Astrocyte (in vitro differentiated cells and primary cell): ENCODE measurements at regions not wholly inside any gene's neighbourhood (a gene's known extent, or its start where the extent isn't known, plus 50 kb on each side); places are given as distances from the start of the nearest gene placed in this dataset.
A peak's percentile ranks its signal among the peaks of the same experiment; 100 is the strongest.

Source experiments
- DNase-seq: peaks from one replicate; pipeline ENCODE4 v3.0.0-alpha.2; 2010; ENCODE audit warnings: low read depth
- FAIRE-seq: peaks from 2 replicates; lab custom pipeline; 2011; peaks lifted over from hg19 to GRCh38; lab: Jason Lieb, UNC
- H2AFZ ChIP-seq: 2 replicates; pipeline ENCODE4 v1.6.0; 2012; ENCODE audit warnings: low read depth, low read length, inconsistent platforms
- H3K27ac ChIP-seq: 2 replicates; pipeline ENCODE4 v1.5.1; 2011; ENCODE audit warnings: low read depth, low read length, inconsistent platforms
- H3K27me3 ChIP-seq: 2 replicates; pipeline ENCODE4 v1.6.0; 2011; ENCODE audit warnings: low read length, inconsistent platforms; ENCODE audit not compliant: insufficient read depth
- H3K36me3 ChIP-seq: 2 replicates; pipeline ENCODE4 v1.5.1; 2011; ENCODE audit warnings: low read length, inconsistent platforms; ENCODE audit not compliant: insufficient read depth
- H3K4me1 ChIP-seq: 2 replicates; pipeline ENCODE4 v1.5.1; 2011; ENCODE audit warnings: low read length, inconsistent platforms; ENCODE audit not compliant: insufficient read depth
- H3K4me2 ChIP-seq: 2 replicates; pipeline ENCODE4 v1.6.0; 2012; ENCODE audit warnings: low read length, inconsistent platforms
- H3K4me3 ChIP-seq: 2 replicates; pipeline ENCODE4 v1.5.1; 2011; ENCODE audit warnings: low read depth, mild to moderate bottlenecking, low read length, inconsistent platforms; ENCODE audit not compliant: insufficient read depth
- H3K79me2 ChIP-seq: 2 replicates; pipeline ENCODE4 v1.6.0; 2012; ENCODE audit warnings: mild to moderate bottlenecking, low read length, inconsistent platforms; ENCODE audit not compliant: insufficient read depth
- H3K9ac ChIP-seq: 2 replicates; pipeline ENCODE4 v1.6.0; 2012; ENCODE audit warnings: mild to moderate bottlenecking, low read length, inconsistent platforms
- H3K9me3 ChIP-seq: 2 replicates; pipeline ENCODE4 v1.5.1; 2012; ENCODE audit warnings: low read depth, mild to moderate bottlenecking, low read length, inconsistent platforms; ENCODE audit not compliant: insufficient read depth
- H4K20me1 ChIP-seq: 2 replicates; pipeline ENCODE4 v1.6.0; 2012; ENCODE audit warnings: low read length, inconsistent platforms; ENCODE audit not compliant: insufficient read depth
- H3K27ac Mint-ChIP-seq: one replicate; pipeline ENCODE4 v1.8.0; 2021; ENCODE audit warnings: mild to moderate bottlenecking, mixed read lengths; ENCODE audit not compliant: unreplicated experiment
- H3K27me3 Mint-ChIP-seq: one replicate; pipeline ENCODE4 v1.8.0; 2021; ENCODE audit warnings: low read depth, mixed read lengths; ENCODE audit not compliant: unreplicated experiment
- H3K36me3 Mint-ChIP-seq: one replicate; pipeline ENCODE4 v1.8.0; 2021; ENCODE audit warnings: low read depth, mixed read lengths; ENCODE audit not compliant: unreplicated experiment
- H3K4me1 Mint-ChIP-seq: one replicate; pipeline ENCODE4 v1.8.0; 2021; ENCODE audit warnings: low read depth, mixed read lengths; ENCODE audit not compliant: unreplicated experiment
- H3K4me3 Mint-ChIP-seq: one replicate; pipeline ENCODE4 v1.8.0; 2021; ENCODE audit warnings: mild to moderate bottlenecking, moderate library complexity, mixed read lengths; ENCODE audit not compliant: unreplicated experiment
- H3K9me3 Mint-ChIP-seq: one replicate; pipeline ENCODE4 v1.8.0; 2021; ENCODE audit warnings: mild to moderate bottlenecking, mixed read lengths; ENCODE audit not compliant: unreplicated experiment
- CTCF ChIP-seq: IDR thresholded peaks from 2 replicates; pipeline ENCODE4 v1.5.1; 2011; ENCODE audit warnings: low read depth, mild to moderate bottlenecking, inconsistent platforms, low read length, moderate library complexity; ENCODE audit not compliant: insufficient read depth
- EZH2 ChIP-seq: IDR thresholded peaks from 2 replicates; pipeline ENCODE4 v1.6.1; 2012; ENCODE audit warnings: mild to moderate bottlenecking, low read length, inconsistent platforms; ENCODE audit not compliant: insufficient read depth

GRCh38 chr2:66729416-66730330 lies 294.7 kb downstream of the MEIS1 start:
- Histone ChIP-seq H3K36me3 (no peaks in the 10 kb centered on the region), H3K9ac (no peak overlapping the region), H3K4me3 (no peak overlapping the region), H4K20me1 (no peaks in the 10 kb centered on the region), H3K27me3 (no peaks in the 10 kb centered on the region), H3K27ac (no peak overlapping the region), H3K4me2 (no peak overlapping the region), H3K79me2 (no peaks in the 10 kb centered on the region), H3K9me3 (no peaks in the 10 kb centered on the region), H3K4me1 (no peaks in the 10 kb centered on the region), H2AFZ (no peak overlapping the region)
- Mint-ChIP-seq H3K4me1 (peaks cover 3% of the 10 kb centered on the region), H3K27me3 (no peaks in the 10 kb centered on the region), H3K9me3 (no peaks in the 10 kb centered on the region), H3K27ac (no peak overlapping the region), H3K4me3 (no peak overlapping the region), H3K36me3 (no peaks in the 10 kb centered on the region)
- FAIRE-seq (no peak), DNase-seq (peak; percentile 18)
- no peak for TF ChIP-seq EZH2
- no peak for TF ChIP-seq CTCF

GRCh38 chr2:66730441-66730840 lies 295.5 kb downstream of the MEIS1 start:
- no peak for DNase-seq
- no peak for FAIRE-seq
- H3K36me3 Mint-ChIP-seq, result no peaks in the 10 kb centered on the region
- no peak overlapping the region for H3K27ac Mint-ChIP-seq
- H3K36me3 ChIP-seq, result no peaks in the 10 kb centered on the region
- H3K9me3 ChIP-seq, result no peaks in the 10 kb centered on the region
- H4K20me1 ChIP-seq, result no peaks in the 10 kb centered on the region
- no peaks in the 10 kb centered on the region for H3K79me2 ChIP-seq
- H3K4me1 Mint-ChIP-seq, result peaks cover 3% of the 10 kb centered on the region
- no peak overlapping the region for H3K9ac ChIP-seq
- no peak overlapping the region for H2AFZ ChIP-seq
- no peaks in the 10 kb centered on the region for H3K4me1 ChIP-seq
- no peak overlapping the region for H3K4me3 Mint-ChIP-seq
- no peaks in the 10 kb centered on the region for H3K27me3 ChIP-seq
- H3K4me3 ChIP-seq, result no peak overlapping the region
- no peaks in the 10 kb centered on the region for H3K9me3 Mint-ChIP-seq
- H3K4me2 ChIP-seq, result no peak overlapping the region
- H3K27me3 Mint-ChIP-seq, result no peaks in the 10 kb centered on the region
- TF ChIP-seq EZH2 (no peak), CTCF (no peak)
- no peak overlapping the region for H3K27ac ChIP-seq

GRCh38 chr2:66733364-66733999 lies 298.6 kb downstream of the MEIS1 start:
- Histone ChIP-seq H3K4me1 (no peaks in the 10 kb centered on the region), H3K9me3 (no peaks in the 10 kb centered on the region), H4K20me1 (no peaks in the 10 kb centered on the region), H3K9ac (no peak overlapping the region), H3K79me2 (no peaks in the 10 kb centered on the region), H3K4me2 (no peak overlapping the region), H3K27ac (no peak overlapping the region), H3K36me3 (no peaks in the 10 kb centered on the region), H3K4me3 (no peak overlapping the region), H2AFZ (no peak overlapping the region), H3K27me3 (no peaks in the 10 kb centered on the region)
- no peaks in the 10 kb centered on the region for H3K36me3 Mint-ChIP-seq
- H3K27me3 Mint-ChIP-seq, result no peaks in the 10 kb centered on the region
- no peak overlapping the region for H3K27ac Mint-ChIP-seq
- no peak for FAIRE-seq
- DNase-seq, result no peak
- peaks cover 3% of the 10 kb centered on the region for H3K4me1 Mint-ChIP-seq
- no peak overlapping the region for H3K4me3 Mint-ChIP-seq
- TF ChIP-seq EZH2, result no peak
- TF ChIP-seq CTCF, result no peak
- H3K9me3 Mint-ChIP-seq, result no peaks in the 10 kb centered on the region
